Ascending aorta (tissue), 2 donors: ENCODE measurements at regions not wholly inside any gene's neighbourhood (a gene's known extent, or its start where the extent isn't known, plus 50 kb on each side); places are given as distances from the start of the nearest gene placed in this dataset.

Experiments used
- DNase-seq, 2 donors: peaks; one replicate each; pipeline ENCODE4 v3.0.0-alpha.2; 2019; ENCODE audit warnings: low spot score in 2 of 2
- H3K27ac ChIP-seq, 2 donors: fragments of 200-600 bp; sonication (generic); one replicate each; pipeline ENCODE4 v1.5.1; 2016 to 2017; ENCODE audit warnings: mild to moderate bottlenecking in 1 of 2
- H3K27me3 ChIP-seq: fragments of 200-600 bp; sonication (generic); one replicate; pipeline ENCODE4 v1.5.1; 2017
- H3K36me3 ChIP-seq, 2 donors: fragments of 200-600 bp; sonication (generic); one replicate each; pipeline ENCODE4 v1.5.1; 2016
- H3K4me1 ChIP-seq, 2 donors: fragments of 200-600 bp; sonication (generic); one replicate each; pipeline ENCODE4 v1.5.1; 2016 to 2017; ENCODE audit warnings: mild to moderate bottlenecking in 1 of 2
- H3K4me3 ChIP-seq, 2 donors: fragments of 200-600 bp; sonication (generic); one replicate each; pipeline ENCODE4 v1.5.1; 2016 to 2017; ENCODE audit warnings: mild to moderate bottlenecking in 1 of 2
- H3K9me3 ChIP-seq, 2 donors: fragments of 200-600 bp; sonication (generic); one replicate each; pipeline ENCODE4 v1.5.1; 2016
- intact Hi-C: fragments of 100-400 bp; cut with DNase I; formaldehyde crosslinking; loops from one replicate; pipeline ENCODE4 v1.15.1; 2023
- TF ChIP-seq, protein P1 (sequence below), 3 experiments: fragments of 200-600 bp in 2 of 3; fragments of 450-650 bp in 1 of 3; sonication (generic) in 2 of 3; IDR thresholded peaks; one replicate each; pipeline ENCODE4 v1.5.1; 2016 to 2019; ENCODE audit warnings: antibody characterized with exemption in 3 of 3, mild to moderate bottlenecking in 1 of 3, moderate library complexity in 1 of 3

DNA sequence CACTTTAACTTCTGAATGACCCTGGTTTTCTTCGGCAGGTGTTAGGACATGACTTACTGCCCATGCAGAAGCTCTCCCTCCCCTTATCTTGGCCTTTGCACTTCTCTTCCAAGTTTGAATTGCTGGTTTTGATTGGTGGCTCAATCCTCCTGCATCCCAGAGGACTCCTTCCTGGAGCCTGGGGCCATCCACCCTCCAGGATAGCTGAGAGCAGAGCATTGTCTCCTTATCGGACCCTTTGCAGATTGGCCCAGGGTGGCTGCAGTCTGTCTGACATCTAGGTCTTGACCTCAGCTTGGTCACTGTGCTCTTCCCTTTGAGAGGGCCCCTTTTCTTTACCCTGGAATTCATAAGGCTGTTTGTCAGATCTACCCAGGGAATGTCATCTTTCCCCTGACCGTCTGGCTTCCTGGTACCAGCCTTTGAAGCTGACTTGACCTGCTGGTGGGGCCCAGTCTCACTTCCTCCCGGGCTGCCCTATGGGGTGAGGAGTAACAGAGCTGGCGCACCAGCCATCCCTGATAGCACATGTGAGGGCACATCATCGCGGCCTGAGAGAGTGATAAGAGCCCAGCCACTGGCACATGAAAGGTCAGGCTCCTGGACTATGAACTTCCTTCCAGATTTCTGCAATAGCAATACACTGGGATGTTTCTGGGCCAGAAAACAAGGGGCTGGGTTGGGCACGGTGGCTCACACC lies 172.9 kb upstream of the UBL3 start:
- intact Hi-C loops: no loop called here
- H3K27ac ChIP-seq: no peak overlapping the region
- no peaks in the 10 kb centered on the region for H3K9me3 ChIP-seq
- no peak for DNase-seq
- no peaks in the 10 kb centered on the region for H3K36me3 ChIP-seq
- no peak overlapping the region for H3K4me3 ChIP-seq
- H3K27me3 ChIP-seq: no peaks in the 10 kb centered on the region
- TF ChIP-seq, protein P1, sequence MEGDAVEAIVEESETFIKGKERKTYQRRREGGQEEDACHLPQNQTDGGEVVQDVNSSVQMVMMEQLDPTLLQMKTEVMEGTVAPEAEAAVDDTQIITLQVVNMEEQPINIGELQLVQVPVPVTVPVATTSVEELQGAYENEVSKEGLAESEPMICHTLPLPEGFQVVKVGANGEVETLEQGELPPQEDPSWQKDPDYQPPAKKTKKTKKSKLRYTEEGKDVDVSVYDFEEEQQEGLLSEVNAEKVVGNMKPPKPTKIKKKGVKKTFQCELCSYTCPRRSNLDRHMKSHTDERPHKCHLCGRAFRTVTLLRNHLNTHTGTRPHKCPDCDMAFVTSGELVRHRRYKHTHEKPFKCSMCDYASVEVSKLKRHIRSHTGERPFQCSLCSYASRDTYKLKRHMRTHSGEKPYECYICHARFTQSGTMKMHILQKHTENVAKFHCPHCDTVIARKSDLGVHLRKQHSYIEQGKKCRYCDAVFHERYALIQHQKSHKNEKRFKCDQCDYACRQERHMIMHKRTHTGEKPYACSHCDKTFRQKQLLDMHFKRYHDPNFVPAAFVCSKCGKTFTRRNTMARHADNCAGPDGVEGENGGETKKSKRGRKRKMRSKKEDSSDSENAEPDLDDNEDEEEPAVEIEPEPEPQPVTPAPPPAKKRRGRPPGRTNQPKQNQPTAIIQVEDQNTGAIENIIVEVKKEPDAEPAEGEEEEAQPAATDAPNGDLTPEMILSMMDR (IDR thresholded peaks at IDR 0.05): no peak
- no peaks in the 10 kb centered on the region for H3K4me1 ChIP-seq

DNA sequence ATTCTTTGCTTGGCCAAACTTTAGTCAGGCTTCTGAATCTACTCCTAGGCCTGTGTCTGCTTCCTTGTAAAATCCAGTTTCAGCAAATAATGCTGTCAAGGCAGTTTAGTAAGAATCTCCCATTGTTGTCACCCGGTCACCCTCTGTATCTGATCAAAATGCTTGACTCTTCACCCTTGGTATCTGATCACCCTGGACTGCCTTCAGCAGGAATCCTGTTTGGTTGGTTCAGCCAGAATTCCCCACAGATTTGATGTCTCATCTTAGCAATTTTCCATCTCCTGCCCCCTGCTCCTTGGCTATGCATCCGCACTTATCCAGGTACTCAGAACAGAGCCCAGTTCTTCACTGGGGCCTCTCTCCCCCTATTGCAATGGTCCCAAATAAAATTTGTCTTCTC lies 172.4 kb upstream of the UBL3 start:
- Histone ChIP-seq H3K9me3 (no peaks in the 10 kb centered on the region), H3K27me3 (no peaks in the 10 kb centered on the region), H3K4me3 (no peak overlapping the region), H3K36me3 (no peaks in the 10 kb centered on the region), H3K27ac (no peak overlapping the region), H3K4me1 (no peaks in the 10 kb centered on the region)
- no peak for DNase-seq
- intact Hi-C loops: no loop called here
- TF ChIP-seq, protein P1 (IDR thresholded peaks at IDR 0.05): no peak

DNA sequence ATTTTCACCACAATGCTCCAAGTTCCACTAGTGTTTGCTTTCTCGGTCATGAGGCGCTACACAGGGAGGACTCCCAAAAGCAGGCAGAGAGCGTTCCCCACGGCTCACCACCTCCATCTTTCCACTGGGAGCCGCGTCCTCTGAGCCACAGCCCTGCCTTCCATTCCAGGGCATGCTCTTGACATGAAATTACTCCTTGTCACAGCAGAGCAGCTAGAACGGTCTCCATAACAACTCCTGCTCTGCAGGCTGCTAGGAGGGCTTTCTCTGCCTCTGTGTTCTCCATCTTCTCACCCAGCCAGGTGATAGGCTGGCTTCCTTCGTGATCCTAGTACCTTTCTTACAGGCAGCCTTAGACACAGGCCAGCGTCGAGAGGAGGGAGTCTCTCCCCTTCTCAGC lies 171.8 kb upstream of the UBL3 start:
- no peak for DNase-seq
- no peak overlapping the region for H3K27ac ChIP-seq
- no peaks in the 10 kb centered on the region for H3K36me3 ChIP-seq
- H3K4me1 ChIP-seq: no peaks in the 10 kb centered on the region
- H3K27me3 ChIP-seq: no peaks in the 10 kb centered on the region
- intact Hi-C loops: no loop called here
- no peak overlapping the region for H3K4me3 ChIP-seq
- no peaks in the 10 kb centered on the region for H3K9me3 ChIP-seq
- TF ChIP-seq, protein P1 (IDR thresholded peaks at IDR 0.05): no peak

DNA sequence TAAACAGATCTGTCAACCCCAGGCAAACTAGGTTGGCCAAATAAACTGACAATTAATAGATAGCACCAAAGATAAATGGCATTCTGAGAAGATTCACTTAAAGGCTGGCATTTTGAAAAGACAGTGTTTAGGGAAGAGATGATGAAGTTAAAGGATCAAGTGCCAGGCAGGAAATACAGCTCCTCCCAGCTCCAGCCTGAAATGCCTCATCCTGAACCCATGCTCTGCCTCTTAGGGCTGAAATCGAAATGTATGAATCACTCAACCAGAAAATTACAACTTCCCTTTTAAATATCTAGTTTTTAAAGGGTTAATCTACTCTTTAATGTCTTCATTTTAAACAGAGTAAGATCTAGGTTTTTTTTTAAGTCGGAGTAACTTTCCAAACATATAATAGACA lies 171.2 kb upstream of the UBL3 start:
- no peak for DNase-seq
- TF ChIP-seq, protein P1 (IDR thresholded peaks at IDR 0.05): no peak
- Histone ChIP-seq H3K36me3 (no peaks in the 10 kb centered on the region), H3K4me3 (no peak overlapping the region), H3K27ac (no peak overlapping the region), H3K9me3 (no peaks in the 10 kb centered on the region), H3K27me3 (no peaks in the 10 kb centered on the region), H3K4me1 (no peaks in the 10 kb centered on the region)
- intact Hi-C loops: no loop called here

DNA sequence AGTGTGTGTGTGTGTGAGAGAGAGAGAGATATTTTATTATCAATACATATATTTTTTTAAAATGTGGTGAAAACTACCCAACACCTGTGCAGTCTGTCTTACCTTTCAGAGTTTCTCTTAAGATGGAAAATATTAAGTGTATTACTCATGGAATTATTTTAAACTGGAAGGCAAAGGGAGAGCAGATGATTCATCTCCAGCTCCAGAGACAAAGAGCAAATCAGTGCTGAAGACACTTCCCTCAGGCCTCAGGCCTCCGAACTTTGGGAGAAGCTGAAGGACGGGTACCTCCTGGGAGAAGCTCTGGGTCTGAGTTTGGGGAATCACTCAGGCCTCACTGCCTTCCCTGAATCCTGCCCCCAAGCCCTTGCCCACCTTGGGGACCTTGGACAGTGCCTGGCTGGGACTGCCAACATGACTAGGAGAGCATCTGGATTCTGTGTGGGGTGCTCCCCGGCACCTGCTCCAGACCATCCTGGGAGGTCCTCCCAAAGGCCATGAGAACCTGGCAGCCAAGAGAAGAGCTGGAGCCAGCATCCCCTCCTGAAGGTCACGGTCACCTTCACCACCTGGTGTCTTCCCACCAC lies 170.4 kb upstream of the UBL3 start:
- H3K9me3 ChIP-seq: no peaks in the 10 kb centered on the region
- no peak overlapping the region for H3K4me3 ChIP-seq
- no peaks in the 10 kb centered on the region for H3K36me3 ChIP-seq
- no peak overlapping the region for H3K27ac ChIP-seq
- intact Hi-C loops: no loop called here
- H3K27me3 ChIP-seq: no peaks in the 10 kb centered on the region
- no peaks in the 10 kb centered on the region for H3K4me1 ChIP-seq
- no peak for DNase-seq
- TF ChIP-seq, protein P1 (IDR thresholded peaks at IDR 0.05): no peak
